Activated effector memory CD4-positive, alpha-beta T cell treated with anti-CD3 and anti-CD28 coated beads, Interleukin-2, amount 50 U/mL, for 16 hours (primary cell): ENCODE measurements at regions not wholly inside any gene's neighbourhood (a gene's known extent, or its start where the extent isn't known, plus 50 kb on each side); places are given as distances from the start of the nearest gene placed in this dataset.

Experiments used
- DNase-seq: peaks from one replicate; pipeline ENCODE4 v3.0.0-alpha.2; 2020

DNA sequence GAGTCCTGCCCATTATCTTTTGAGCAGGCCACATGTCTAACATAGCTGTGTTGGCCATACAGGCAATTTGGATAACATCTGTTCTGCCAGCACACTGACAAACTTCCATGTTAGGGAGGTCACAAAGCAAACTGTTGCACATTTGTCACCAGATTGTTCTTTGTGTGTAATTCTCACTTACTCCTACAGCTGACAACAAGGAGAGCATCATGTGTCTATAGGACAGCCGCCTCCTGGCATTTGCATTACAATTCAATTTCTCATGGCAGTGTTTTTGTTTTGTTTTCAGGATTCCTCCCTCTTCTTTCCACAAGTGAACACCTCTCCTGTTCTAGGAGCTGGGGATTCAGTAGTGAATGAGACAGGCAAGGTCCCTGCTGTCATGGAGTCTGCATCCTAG is 94.3 kb upstream of the LEF1 start:
- DNase-seq, result no peak

DNA sequence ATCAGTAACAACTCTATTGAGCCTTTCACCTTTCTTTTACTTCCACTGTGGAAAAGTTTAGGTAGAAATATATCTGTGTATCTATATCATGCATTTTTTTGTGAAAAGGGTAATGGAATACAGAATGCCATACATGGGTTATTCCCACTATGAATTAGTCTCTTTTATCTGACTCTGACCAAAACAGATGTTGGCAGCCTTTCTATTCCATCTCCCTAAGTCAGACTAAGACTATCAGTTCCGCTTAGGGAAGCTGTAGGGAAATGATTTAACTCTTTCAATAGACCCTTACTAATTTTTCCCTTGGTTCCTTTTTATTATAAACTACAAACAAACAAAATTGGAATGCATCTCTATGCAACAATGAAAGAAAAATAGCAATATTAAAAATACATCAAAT is 92.3 kb upstream of the LEF1 start:
- no peak for DNase-seq

DNA sequence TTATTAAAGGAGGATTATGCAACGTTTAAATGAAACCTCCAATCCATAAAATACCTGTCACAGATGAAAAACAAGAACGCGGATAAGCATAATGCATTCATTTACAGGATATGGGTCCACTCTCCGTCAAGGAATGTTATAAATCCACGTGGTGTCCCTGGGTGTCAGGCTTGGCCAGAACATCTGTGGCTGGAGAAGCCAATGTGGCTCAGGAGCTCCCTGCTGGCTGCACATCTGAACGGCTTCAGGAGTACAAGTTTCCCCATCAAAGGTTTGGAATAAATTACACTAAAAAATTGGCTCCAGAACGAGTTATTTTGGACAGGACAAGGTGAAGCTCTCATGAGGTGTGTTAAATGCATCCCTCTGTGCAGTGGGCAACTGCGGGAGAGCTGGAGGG is 87.8 kb upstream of the LEF1 start:
- DNase-seq, result no peak

DNA sequence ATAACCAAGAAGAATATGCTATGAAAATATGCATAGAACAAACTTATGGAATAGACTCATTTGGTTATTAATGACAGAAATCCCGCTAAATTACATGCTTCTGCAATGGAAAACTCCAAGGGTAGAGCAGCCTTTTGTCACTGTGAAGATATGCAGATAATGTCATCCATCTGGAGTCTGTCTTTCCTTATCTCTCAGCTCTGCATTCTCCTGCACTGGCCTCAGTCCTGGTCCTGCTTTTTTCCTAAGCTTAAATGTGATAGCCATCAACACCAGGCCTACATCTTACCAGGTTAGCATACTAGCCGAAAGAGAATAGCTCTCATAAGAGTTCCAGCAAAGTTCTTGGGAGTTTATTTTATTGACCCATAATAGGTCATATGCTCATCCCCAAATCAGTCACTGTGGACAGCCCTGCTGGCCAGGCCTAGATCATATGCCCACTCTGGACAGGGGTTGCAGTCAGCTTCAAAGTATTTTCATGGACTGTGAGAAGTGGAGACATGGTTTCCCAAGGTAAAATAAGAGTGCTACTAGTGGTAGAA is 86.5 kb upstream of the LEF1 start:
- no peak for DNase-seq

DNA sequence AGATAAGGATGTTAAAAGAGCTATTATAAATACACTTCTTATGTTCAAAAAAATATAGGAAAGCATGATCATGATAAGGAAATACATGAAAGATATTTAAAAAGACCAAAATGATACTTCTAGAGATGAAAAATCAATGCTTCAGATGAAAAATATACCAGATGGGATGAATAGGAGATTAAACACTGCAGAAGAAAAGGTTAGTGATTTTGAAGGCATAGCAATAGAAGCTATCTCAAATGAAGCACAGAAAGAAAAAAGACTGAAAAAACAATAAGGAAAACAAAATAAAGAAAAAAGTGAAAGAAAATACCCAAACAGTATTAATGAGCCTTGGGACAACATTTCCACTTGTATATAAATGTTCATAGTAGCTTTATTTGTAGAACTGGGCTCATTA is 80.7 kb upstream of the LEF1 start:
- DNase-seq, result no peak

DNA sequence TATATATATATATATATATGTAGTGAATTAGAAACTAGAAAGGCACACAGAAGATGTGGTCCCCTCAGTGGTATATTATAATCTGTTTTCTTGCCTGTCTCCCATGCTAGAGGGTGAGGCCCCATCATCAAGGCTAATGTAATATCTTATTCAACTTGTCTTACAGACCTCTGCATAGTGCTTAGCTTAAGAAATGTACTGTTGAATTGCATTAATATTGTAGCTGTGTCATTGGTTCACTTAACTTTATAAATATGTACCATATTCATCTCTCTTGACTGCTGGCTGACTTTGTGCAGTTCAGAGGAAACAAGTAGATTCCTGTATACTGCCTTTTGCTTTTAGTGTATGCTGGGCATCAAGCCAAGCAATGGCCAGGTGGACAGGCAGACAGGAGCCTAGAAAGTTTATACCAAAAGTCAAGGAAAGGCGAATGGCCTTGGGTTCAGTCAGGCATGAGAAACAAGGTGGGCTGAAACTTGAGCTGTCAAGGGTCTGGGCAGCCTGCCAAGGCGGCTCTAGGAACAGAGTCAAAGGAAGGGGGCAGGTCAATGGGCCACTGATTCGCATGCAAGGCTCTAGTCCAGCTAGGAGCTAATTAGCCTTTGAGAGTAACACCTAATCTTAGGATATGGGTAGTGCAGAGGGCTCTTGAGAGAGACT is 78.8 kb upstream of the LEF1 start:
- no peak for DNase-seq

DNA sequence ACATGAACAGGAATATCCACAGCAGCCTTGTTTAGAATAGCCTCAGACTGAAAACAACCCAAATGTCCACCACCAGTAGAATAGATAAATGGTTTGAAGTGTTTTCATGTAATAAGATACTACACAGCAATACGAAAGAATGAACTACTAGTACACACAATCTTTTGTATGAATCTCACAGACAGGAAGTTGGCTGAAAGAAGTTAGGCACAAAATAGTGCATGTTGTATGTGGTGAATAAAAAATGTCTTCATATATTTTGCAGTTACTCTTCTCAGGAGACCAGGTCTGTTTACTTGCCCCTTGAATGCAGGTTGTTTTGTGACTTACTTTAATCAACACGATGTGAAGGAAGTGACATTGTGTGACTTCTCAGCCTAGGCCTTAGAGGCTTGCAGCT is 75.9 kb upstream of the LEF1 start:
- no peak for DNase-seq

DNA sequence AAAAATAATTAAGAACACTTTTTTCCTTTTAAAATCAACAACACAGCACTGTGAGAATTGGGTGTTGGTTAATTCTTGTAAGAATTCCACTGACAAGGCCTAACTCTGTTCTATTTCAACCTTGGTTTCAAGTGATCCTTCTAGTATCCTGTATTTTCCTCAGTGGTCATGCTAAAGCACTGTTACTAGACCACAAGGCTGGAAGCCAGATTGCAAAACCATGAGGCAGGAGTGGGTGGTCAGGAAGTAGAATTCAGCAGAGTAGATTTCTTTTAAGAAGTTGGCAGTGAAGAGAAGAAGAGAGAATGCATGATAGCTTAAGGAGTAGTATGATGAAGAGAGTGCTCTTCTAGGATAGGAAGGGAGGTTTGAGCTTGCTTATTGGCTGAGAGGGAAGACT is 71.6 kb upstream of the LEF1 start:
- DNase-seq, result no peak

DNA sequence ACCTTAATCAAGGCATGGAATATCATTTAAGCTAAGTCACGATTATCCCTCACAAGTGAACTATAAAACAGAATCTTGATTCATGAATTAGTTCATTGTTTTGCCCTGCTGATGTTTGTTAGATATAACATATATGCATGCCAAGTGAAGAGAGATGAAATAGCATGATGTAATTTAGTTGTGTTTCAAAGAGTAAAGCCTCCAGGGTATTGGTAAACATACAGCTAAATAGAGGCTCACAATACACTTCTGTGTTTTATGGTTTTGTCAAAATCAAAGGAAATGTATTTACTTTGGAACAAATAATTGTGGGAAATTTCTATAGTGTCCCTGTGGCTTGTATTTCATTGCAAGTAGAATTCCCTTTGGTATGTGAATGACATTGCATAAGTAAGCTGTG is 69.0 kb upstream of the LEF1 start:
- no peak for DNase-seq

DNA sequence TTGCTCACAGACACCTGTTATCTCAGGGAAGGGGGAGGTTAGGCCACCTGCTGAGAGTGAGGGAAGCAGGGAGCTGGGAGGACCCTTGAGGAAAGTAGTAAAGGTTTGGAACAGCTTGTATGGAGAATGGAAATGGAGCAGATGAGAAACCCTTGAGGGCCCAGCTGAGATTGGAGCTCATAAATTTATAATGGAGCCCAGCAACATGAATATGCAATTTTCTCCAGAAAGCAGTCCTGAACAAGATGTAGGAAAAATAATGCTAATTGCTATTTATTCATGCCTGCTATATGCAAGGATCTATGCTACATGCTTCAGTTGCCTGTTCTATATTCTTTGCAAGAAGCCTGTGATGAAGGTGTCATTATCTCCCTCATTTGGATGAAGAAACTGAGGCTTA is 67.5 kb upstream of the LEF1 start:
- no peak for DNase-seq

DNA sequence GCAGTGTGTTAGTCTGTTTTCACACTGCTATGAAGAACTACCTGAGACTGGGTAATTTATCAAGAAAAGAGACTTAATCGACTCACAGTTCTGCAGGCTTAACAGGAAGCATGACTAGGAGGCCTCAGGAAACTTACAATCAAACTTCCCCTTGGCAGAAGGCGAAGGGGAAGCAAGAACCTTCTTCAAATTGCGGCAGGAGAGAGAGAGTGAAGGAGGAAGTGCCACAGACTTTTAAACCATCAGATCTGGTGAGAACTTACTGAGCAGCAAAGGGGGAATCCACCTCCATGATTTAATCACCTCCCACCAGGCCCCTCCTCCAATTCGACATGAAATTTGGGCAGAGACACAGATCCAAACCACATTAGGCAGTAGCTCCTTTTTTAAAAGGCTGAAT is 59.2 kb upstream of the LEF1 start:
- no peak for DNase-seq

DNA sequence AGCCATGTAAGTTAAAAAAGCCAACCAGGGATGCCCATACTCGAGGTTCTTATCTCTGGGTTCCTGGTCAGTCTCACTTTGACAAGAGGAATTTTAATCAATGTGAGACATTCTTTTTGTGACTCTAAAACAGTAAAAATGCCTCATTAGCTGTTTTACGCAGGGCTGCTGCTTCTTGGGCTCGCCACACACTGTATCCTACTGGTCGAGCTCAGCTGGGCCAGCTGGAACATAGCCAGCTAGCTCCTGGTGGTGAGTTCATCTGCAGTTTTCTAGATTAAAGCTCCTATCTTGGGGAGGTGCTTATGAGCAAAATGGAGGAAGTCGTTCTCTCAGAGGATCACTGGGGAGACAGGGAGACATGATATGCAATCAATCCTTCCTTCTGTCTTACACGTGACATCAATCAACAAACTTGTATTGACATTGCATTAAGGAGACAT is 55.9 kb upstream of the LEF1 start:
- no peak for DNase-seq

DNA sequence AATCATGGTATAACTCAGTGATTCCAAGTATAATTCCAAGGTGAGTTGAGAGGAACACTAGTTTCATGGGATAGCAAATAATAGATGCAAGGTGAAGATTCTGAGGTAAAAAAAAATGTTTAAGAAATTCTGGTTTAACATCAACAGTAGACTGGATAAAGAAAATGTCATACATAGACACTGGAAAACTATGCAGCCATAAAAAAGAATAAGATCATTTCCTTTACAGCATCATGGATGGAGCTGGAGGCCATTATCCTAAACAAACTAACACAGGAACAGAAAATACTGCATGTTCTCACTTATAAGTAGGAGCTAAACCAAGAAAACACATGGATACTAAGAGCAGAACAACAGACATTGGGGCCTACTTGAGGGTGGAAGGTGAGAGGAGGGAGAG is 54.6 kb upstream of the LEF1 start:
- no peak for DNase-seq

DNA sequence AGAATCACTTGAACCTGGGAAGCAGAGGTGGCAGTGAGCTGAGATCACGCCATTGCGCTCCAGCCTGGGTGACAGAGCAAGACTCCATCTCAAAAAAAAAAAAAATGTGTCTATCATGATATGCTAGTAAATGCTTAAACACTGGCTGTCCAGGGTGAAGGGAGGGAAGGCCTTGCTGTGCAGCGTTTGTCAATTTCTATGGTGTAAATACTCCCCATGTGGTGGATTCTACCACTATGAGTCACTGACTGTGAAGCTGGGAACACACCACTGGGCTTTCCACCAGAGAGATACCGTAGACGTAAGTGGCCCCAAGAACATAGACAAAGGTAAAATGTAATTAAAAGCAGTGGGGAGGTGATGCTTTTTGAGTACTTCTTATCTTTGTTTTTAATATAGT is 51.3 kb upstream of the LEF1 start:
- DNase-seq, result no peak
